Endothelial cell of umbilical vein (primary cell): ENCODE measurements at regions not wholly inside any gene's neighbourhood (a gene's known extent, or its start where the extent isn't known, plus 50 kb on each side); places are given as distances from the start of the nearest gene placed in this dataset.

Source experiments
- BruUV-seq: library from RNA; stranded (reverse); fragments of 400-500 nt; replicated peaks from 2 replicates; lab custom pipeline; 2021; lab: Mats Ljungman, UMichigan
- CTCF ChIA-PET: fragments of 300-600, 350-600 bp; sonication (Branson Sonifier 250); formaldehyde crosslinking; loops from one replicate; lab custom pipeline; 2021; ENCODE audit warnings: antibody characterized with exemption, inconsistent platforms; lab: Charles Lee
- POLR2A ChIA-PET: fragments of 300-600, 350-600 bp; sonication (Branson Sonifier 250); formaldehyde crosslinking; loops from one replicate; lab custom pipeline; 2021; ENCODE audit warnings: antibody characterized with exemption, inconsistent platforms; lab: Charles Lee
- DNase-seq: peaks from one replicate; pipeline ENCODE4 v3.0.0-alpha.2; 2011; ENCODE audit warnings: low read depth, low spot score
- FAIRE-seq: peaks from 2 replicates; lab custom pipeline; 2011; peaks lifted over from hg19 to GRCh38; lab: Jason Lieb, UNC
- H2AFZ ChIP-seq: 2 replicates; pipeline ENCODE4 v1.6.0; 2012; ENCODE audit warnings: low read depth, low read length, control low read depth, inconsistent platforms
- H3K27ac ChIP-seq: 2 replicates; pipeline ENCODE4 v1.5.1; 2011; ENCODE audit warnings: low read depth, mild to moderate bottlenecking, control low read depth, low read length, moderate library complexity; ENCODE audit not compliant: insufficient read depth
- H3K27me3 ChIP-seq, 2 experiments: 2 replicates each; pipeline versions ENCODE4 v1.6.0 to v1.6.1; 2011; ENCODE audit warnings: low read length in 2 of 2, mixed read lengths in 1 of 2; ENCODE audit not compliant: control insufficient read depth in 2 of 2, insufficient read depth in 2 of 2
- H3K36me3 ChIP-seq, 2 experiments: 2 replicates in 1 of 2; 3 replicates in 1 of 2; pipeline ENCODE4 v1.5.1; 2011; ENCODE audit warnings: low read length in 2 of 2, mild to moderate bottlenecking in 1 of 2, moderate library complexity in 1 of 2; ENCODE audit not compliant: control insufficient read depth in 2 of 2, insufficient read depth in 2 of 2; ENCODE audit errors: extremely low read depth in 1 of 2
- H3K4me1 ChIP-seq: 3 replicates; pipeline ENCODE4 v1.5.1; 2011; ENCODE audit warnings: mild to moderate bottlenecking, low read length; ENCODE audit not compliant: control insufficient read depth, insufficient read depth; ENCODE audit errors: extremely low read depth
- H3K4me2 ChIP-seq: 2 replicates; pipeline ENCODE4 v1.6.1; 2011; ENCODE audit warnings: low read length, control low read depth, mixed read lengths; ENCODE audit not compliant: insufficient read depth
- H3K4me3 ChIP-seq, 3 experiments: fragments of 200-600 bp in 1 of 3; sonication (generic), shearing (Covaris generic) in 1 of 3; replicated peaks in 1 of 3; 2 replicates each; pipeline ENCODE4 v1.5.1; 2011 to 2016; ENCODE audit warnings: control low read depth in 3 of 3, low read length in 3 of 3, mild to moderate bottlenecking in 2 of 3, inconsistent platforms in 1 of 3, low read depth in 1 of 3, moderate library complexity in 1 of 3; ENCODE audit not compliant: insufficient read depth in 1 of 3
- H3K79me2 ChIP-seq: 2 replicates; pipeline ENCODE4 v1.6.0; 2012; ENCODE audit warnings: low read length, inconsistent platforms; ENCODE audit not compliant: control insufficient read depth, insufficient read depth
- H3K9ac ChIP-seq: replicated peaks from 2 replicates; pipeline ENCODE3; 2011; ENCODE audit warnings: low read length, control low read depth; ENCODE audit not compliant: insufficient read depth; ENCODE audit errors: extremely low read depth
- H3K9me1 ChIP-seq: replicated peaks from 3 replicates; pipeline ENCODE4 v1.6.0; 2011; ENCODE audit warnings: mild to moderate bottlenecking, low read length; ENCODE audit not compliant: control insufficient read depth, insufficient read depth; ENCODE audit errors: extremely low read depth
- H3K9me3 ChIP-seq: replicated peaks from 2 replicates; pipeline ENCODE4 v1.5.1; 2012; ENCODE audit warnings: low read length, inconsistent platforms; ENCODE audit not compliant: control insufficient read depth, insufficient read depth
- H4K20me1 ChIP-seq: replicated peaks from 2 replicates; pipeline ENCODE3; 2011; ENCODE audit warnings: mild to moderate bottlenecking, low read length; ENCODE audit not compliant: control insufficient read depth, insufficient read depth; ENCODE audit errors: extremely low read depth
- EZH2 ChIP-seq: IDR thresholded peaks from 2 replicates; pipeline ENCODE4 v1.6.1; 2012; ENCODE audit warnings: borderline replicate concordance, low read depth, mild to moderate bottlenecking, moderate library complexity, low read length, inconsistent platforms; ENCODE audit not compliant: severe bottlenecking
- FOS ChIP-seq: IDR thresholded peaks from 2 replicates; pipeline ENCODE4 v1.6.1; 2011; ENCODE audit warnings: mild to moderate bottlenecking, low read length, moderate library complexity, borderline replicate concordance; ENCODE audit not compliant: insufficient read depth
- GATA2 ChIP-seq: IDR thresholded peaks from 2 replicates; pipeline ENCODE4 v1.7.0; 2011; ENCODE audit warnings: low read depth, mild to moderate bottlenecking, moderate library complexity, mixed read lengths, low read length; ENCODE audit not compliant: insufficient read length, insufficient read depth
- POLR2A ChIP-seq: IDR thresholded peaks from 2 replicates; pipeline ENCODE4 v1.6.1; 2012; ENCODE audit warnings: low read depth, mild to moderate bottlenecking, control low read depth, low read length
- POLR2AphosphoS5 ChIP-seq: IDR thresholded peaks from 2 replicates; pipeline ENCODE4 v1.6.1; 2012; ENCODE audit warnings: low read depth, mild to moderate bottlenecking, control low read depth, low read length, moderate library complexity; ENCODE audit not compliant: insufficient read depth
- dilution Hi-C: fragments of 300-500 bp; cut with MboI; formaldehyde crosslinking; loops from one replicate; pipeline ENCODE4 v1.15.0; 2019; ENCODE audit warnings: low sequenced_read_pairs; ENCODE audit not compliant: extremely low pct_ligation_motif_present
- intact Hi-C: fragments of 100-400 bp; cut with micrococcal nuclease; formaldehyde crosslinking; loops from one replicate; pipeline ENCODE4 v1.10.0; 2022
- TF ChIP-seq, protein P1 (sequence below), 2 donors: IDR thresholded peaks; 1 replicate in 1 of 2; 2 replicates in 1 of 2; pipeline ENCODE4 v1.5.1; 2011; ENCODE audit warnings: low read length in 2 of 2, mild to moderate bottlenecking in 2 of 2, moderate library complexity in 2 of 2, control low read depth in 1 of 2, inconsistent platforms in 1 of 2, low read depth in 1 of 2; ENCODE audit not compliant: insufficient read depth in 1 of 2; ENCODE audit errors: extremely low read depth in 1 of 2
- TF ChIP-seq, protein P2 (sequence below): IDR thresholded peaks from 2 replicates; pipeline ENCODE4 v1.6.1; 2011; ENCODE audit not compliant: insufficient read depth, insufficient read length

DNA sequence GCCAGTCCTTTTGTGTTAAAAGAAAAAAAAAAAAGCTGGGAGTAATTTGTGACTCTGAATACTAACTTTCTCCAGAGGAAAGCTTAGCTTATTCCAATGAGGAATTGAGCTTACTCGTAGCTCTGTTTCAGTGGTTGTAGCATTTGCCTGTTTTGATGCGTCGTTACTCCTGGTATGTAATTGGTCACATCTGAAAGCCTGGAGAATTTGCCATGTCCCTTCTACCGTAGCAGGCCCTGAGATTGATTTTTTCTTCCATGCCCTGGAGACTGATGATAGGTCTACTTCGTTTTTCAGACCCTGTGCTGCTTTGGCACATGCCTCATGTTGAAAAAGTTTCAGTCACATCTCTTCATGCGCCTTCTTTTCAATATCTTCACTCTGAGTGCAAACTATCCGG, 1103.0 kb downstream of the PLA2G4A start:
- intact Hi-C loops (no loop called here), dilution Hi-C loops (no loop called here)
- Histone ChIP-seq H3K4me2 (no peak overlapping the region), H3K27me3 (no peaks in the 10 kb centered on the region), H3K4me3 (no peak overlapping the region), H4K20me1 (no peaks in the 10 kb centered on the region), H3K79me2 (no peaks in the 10 kb centered on the region), H3K27ac (no peak overlapping the region), H3K9me3 (no peaks in the 10 kb centered on the region), H3K9me1 (no peaks in the 10 kb centered on the region), H3K36me3 (no peaks in the 10 kb centered on the region), H2AFZ (peak overlapping the region; percentile 59), H3K9ac (no peak overlapping the region), H3K4me1 (peaks cover 6% of the 10 kb centered on the region)
- BruUV-seq = no TSS peak
- FAIRE-seq = no peak
- ChIA-PET POLR2A (no interaction called here), CTCF (no interaction called here)
- TF ChIP-seq, protein P1, sequence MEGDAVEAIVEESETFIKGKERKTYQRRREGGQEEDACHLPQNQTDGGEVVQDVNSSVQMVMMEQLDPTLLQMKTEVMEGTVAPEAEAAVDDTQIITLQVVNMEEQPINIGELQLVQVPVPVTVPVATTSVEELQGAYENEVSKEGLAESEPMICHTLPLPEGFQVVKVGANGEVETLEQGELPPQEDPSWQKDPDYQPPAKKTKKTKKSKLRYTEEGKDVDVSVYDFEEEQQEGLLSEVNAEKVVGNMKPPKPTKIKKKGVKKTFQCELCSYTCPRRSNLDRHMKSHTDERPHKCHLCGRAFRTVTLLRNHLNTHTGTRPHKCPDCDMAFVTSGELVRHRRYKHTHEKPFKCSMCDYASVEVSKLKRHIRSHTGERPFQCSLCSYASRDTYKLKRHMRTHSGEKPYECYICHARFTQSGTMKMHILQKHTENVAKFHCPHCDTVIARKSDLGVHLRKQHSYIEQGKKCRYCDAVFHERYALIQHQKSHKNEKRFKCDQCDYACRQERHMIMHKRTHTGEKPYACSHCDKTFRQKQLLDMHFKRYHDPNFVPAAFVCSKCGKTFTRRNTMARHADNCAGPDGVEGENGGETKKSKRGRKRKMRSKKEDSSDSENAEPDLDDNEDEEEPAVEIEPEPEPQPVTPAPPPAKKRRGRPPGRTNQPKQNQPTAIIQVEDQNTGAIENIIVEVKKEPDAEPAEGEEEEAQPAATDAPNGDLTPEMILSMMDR (IDR thresholded peaks at IDR 0.05; ENCODE audit: extremely low read depth in 1 of 2, insufficient read depth in 1 of 2, low read depth in 1 of 2, low read length in 2 of 2) = no peak
- no peak for TF ChIP-seq GATA2
- TF ChIP-seq FOS = no peak
- no peak for TF ChIP-seq POLR2AphosphoS5
- no peak for TF ChIP-seq EZH2
- no peak for TF ChIP-seq POLR2A
- TF ChIP-seq, protein P2, sequence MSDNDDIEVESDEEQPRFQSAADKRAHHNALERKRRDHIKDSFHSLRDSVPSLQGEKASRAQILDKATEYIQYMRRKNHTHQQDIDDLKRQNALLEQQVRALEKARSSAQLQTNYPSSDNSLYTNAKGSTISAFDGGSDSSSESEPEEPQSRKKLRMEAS = no peak
- no peak for DNase-seq
